Mucosa of descending colon (tissue), 3 donors: ENCODE measurements at regions not wholly inside any gene's neighbourhood (a gene's known extent, or its start where the extent isn't known, plus 50 kb on each side); places are given as distances from the start of the nearest gene placed in this dataset.

ENCODE experiments used
- ATAC-seq: fragments of 200-7000 bp; cut with Tn5 transposase; one replicate; pipeline ENCODE4 v1.9.1; 2020; ENCODE audit warnings: mild to moderate bottlenecking, moderate library complexity
- DNase-seq, 3 donors: peaks; one replicate each; pipeline ENCODE4 v3.0.0-alpha.2; 2020
- H3K36me3 ChIP-seq: fragments of 200-600 bp; one replicate; pipeline ENCODE4 v1.8.0; 2021; ENCODE audit warnings: low read depth, mild to moderate bottlenecking
- H3K4me1 ChIP-seq: fragments of 200-600 bp; one replicate; pipeline ENCODE4 v1.8.0; 2021; ENCODE audit warnings: low read depth, mild to moderate bottlenecking
- H3K4me3 ChIP-seq: fragments of 200-600 bp; one replicate; pipeline ENCODE4 v1.8.0; 2021; ENCODE audit warnings: mild to moderate bottlenecking
- H3K9me3 ChIP-seq: fragments of 200-600 bp; one replicate; pipeline ENCODE4 v1.8.0; 2021; ENCODE audit warnings: mild to moderate bottlenecking
- CTCF ChIP-seq: fragments of 200-600 bp; IDR thresholded peaks from one replicate; pipeline ENCODE4 v1.8.0; 2022; ENCODE audit warnings: antibody characterized with exemption, mild to moderate bottlenecking
- intact Hi-C, 2 donors: fragments of 100-400 bp; cut with DNase I in 1 of 2; cut with micrococcal nuclease in 1 of 2; formaldehyde crosslinking; loops; one replicate each; pipeline versions ENCODE4 v1.11.0 to v1.11.1; 2022; cut with DNase I, micrococcal nuclease
- donor health status: DM: no; HTN: no; CAD: no; lungs with moderate emphysema.
- donor health status: DM: no; HTN: no; CAD: no.
- donor health status: DM: no; HTN: yes; CAD: no.

- H3K9me3 ChIP-seq: peaks cover 41% of the 10 kb centered on the region
- no peaks in the 10 kb centered on the region for H3K4me1 ChIP-seq
- no peaks in the 10 kb centered on the region for H3K36me3 ChIP-seq
- ATAC-seq (no peak), DNase-seq (no peak)
- no peak for TF ChIP-seq CTCF
- intact Hi-C loops: no loop called here
- no peak overlapping the region for H3K4me3 ChIP-seq
Observed at GRCh38 chr6:164415832-164416563, 893.4 kb downstream of the C6orf118 start.

GRCh38 chr6:164414695-164415094, 894.7 kb downstream of the C6orf118 start:
- intact Hi-C loops: no loop called here
- no peaks in the 10 kb centered on the region for H3K36me3 ChIP-seq
- no peak overlapping the region for H3K4me3 ChIP-seq
- ATAC-seq (no peak), DNase-seq (no peak)
- no peaks in the 10 kb centered on the region for H3K4me1 ChIP-seq
- no peak for TF ChIP-seq CTCF
- peaks cover 35% of the 10 kb centered on the region for H3K9me3 ChIP-seq

GRCh38 chr6:164412566-164412965, 896.8 kb downstream of the C6orf118 start:
- intact Hi-C loops: no loop called here
- Histone ChIP-seq H3K4me1 (no peaks in the 10 kb centered on the region), H3K9me3 (peaks cover 32% of the 10 kb centered on the region), H3K36me3 (no peaks in the 10 kb centered on the region), H3K4me3 (no peak overlapping the region)
- no peak for DNase-seq
- no peak for TF ChIP-seq CTCF
- ATAC-seq: no peak

- ATAC-seq: no peak
- Histone ChIP-seq H3K4me1 (no peaks in the 10 kb centered on the region), H3K4me3 (no peak overlapping the region), H3K36me3 (no peaks in the 10 kb centered on the region), H3K9me3 (peaks cover 35% of the 10 kb centered on the region)
- intact Hi-C loops: no loop called here
- DNase-seq: no peak
- no peak for TF ChIP-seq CTCF
Observed at GRCh38 chr6:164410017-164410416, 899.4 kb downstream of the C6orf118 start.

- Histone ChIP-seq H3K36me3 (no peaks in the 10 kb centered on the region), H3K4me1 (no peaks in the 10 kb centered on the region), H3K9me3 (peaks cover 37% of the 10 kb centered on the region), H3K4me3 (no peak overlapping the region)
- TF ChIP-seq CTCF: no peak
- DNase-seq: no peak
- intact Hi-C loops: no loop called here
- no peak for ATAC-seq
Observed at GRCh38 chr6:164409309-164410009, 899.9 kb downstream of the C6orf118 start.
